Keratinocyte (primary cell): ENCODE measurements at regions not wholly inside any gene's neighbourhood (a gene's known extent, or its start where the extent isn't known, plus 50 kb on each side); places are given as distances from the start of the nearest gene placed in this dataset.

Experiments
- EZH2 ChIP-seq: IDR thresholded peaks from one replicate; pipeline ENCODE4 v1.6.1; 2012; ENCODE audit warnings: inconsistent platforms, mild to moderate bottlenecking, low read length, moderate library complexity
- TF ChIP-seq, protein P1 (sequence below), 3 experiments: IDR thresholded peaks in 1 of 3; conservative IDR thresholded peaks in 1 of 3; optimal IDR thresholded peaks in 1 of 3; 2 replicates in 2 of 3; 3 replicates in 1 of 3; pipeline versions ENCODE3 to v1.5.1; 2011; ENCODE audit warnings: low read length in 3 of 3, mild to moderate bottlenecking in 3 of 3, moderate library complexity in 2 of 3, control low read depth in 1 of 3, inconsistent platforms in 1 of 3; ENCODE audit not compliant: insufficient read depth in 2 of 3; ENCODE audit errors: extremely low read depth in 1 of 3

DNA sequence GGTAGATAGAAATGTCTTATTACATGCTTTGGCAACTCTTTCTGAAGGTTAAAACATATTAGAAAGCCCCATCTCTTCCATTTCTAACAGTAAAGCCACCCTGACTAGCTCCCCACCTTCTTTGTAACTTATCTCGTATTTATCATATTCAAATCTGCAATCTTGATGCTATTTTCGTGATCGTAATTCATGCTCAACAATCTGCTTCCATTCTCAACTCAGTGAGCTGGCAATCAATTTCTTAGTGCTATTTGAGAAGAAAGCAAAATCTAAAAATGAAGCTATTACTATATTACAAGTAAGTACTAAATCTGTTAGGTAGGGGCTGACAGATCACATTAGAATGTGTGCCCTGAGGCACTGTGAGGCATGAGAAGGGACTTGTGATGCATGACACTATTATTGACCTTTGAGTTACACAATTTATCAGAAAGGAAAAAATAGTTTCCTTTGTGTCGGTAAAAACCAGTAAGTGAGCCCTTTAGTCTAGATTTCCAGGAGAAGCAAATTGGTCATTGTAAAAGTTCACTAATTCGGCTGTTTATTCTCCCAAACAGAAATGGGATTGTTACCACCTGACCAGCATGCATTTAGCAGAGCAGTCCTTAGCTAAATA is 379.7 kb upstream of the CNTN6 start:
- TF ChIP-seq, protein P1, sequence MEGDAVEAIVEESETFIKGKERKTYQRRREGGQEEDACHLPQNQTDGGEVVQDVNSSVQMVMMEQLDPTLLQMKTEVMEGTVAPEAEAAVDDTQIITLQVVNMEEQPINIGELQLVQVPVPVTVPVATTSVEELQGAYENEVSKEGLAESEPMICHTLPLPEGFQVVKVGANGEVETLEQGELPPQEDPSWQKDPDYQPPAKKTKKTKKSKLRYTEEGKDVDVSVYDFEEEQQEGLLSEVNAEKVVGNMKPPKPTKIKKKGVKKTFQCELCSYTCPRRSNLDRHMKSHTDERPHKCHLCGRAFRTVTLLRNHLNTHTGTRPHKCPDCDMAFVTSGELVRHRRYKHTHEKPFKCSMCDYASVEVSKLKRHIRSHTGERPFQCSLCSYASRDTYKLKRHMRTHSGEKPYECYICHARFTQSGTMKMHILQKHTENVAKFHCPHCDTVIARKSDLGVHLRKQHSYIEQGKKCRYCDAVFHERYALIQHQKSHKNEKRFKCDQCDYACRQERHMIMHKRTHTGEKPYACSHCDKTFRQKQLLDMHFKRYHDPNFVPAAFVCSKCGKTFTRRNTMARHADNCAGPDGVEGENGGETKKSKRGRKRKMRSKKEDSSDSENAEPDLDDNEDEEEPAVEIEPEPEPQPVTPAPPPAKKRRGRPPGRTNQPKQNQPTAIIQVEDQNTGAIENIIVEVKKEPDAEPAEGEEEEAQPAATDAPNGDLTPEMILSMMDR (optimal IDR thresholded peaks at IDR 0.05 in 1 of 3, IDR thresholded peaks at IDR 0.05 in 1 of 3, conservative IDR thresholded peaks at IDR 0.05 in 1 of 3; ENCODE audit: extremely low read depth in 1 of 3, insufficient read depth in 2 of 3, low read length in 3 of 3) = no peak
- TF ChIP-seq EZH2 = no peak
